ENCODE measurements at regions not wholly inside any gene's neighbourhood (a gene's known extent, or its start where the extent isn't known, plus 50 kb on each side); places are given as distances from the start of the nearest gene placed in this dataset.

DNA sequence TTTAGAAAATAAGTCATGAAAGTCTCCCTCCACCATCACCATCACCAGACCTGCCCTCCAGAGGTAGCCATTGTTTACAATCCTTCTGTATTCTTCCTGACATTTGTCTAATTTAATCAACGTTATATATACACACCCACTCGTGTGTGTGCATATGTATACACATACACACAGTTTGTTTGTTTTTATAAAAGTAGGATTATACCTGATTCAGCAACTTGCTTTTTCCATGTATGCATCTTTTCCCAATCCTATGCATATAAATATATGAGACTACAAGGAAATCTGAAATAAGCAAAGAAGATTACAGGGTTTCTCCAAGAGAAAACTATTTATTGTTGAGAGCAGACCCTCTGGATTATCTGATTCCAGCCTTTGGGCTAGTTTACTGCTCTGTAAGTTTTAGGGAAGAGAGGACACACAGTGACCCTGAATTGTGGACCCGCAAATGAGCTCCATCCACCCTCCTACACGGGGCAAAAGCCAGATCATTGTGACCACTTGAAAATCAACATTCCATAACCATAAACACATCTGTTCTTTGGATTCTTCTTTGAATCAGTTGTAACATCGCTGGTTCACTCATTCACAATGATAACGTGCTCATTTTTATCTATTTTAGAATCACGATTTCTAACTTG lies 104.3 kb downstream of the CPN2 start:
- no peak overlapping the region for H3K27ac ChIP-seq
- H3K4me1 ChIP-seq (ENCODE audit: control insufficient read depth in 1 of 2, insufficient read depth in 1 of 2, low read depth in 1 of 2, low read length in 1 of 2) = peaks cover 21 to 22% of the 10 kb centered on the region in 2 experiments
- TF ChIP-seq CTCF (IDR thresholded peaks at IDR 0.05) = no peak
- no peak overlapping the region for H3K4me3 ChIP-seq (ENCODE audit: low read depth in 1 of 2, low read length in 1 of 2)
- no peaks in the 10 kb centered on the region for H3K9me3 ChIP-seq
- H3K36me3 ChIP-seq = no peaks in the 10 kb centered on the region
- peaks cover 26% of the 10 kb centered on the region for H3K27me3 ChIP-seq

- no peak for TF ChIP-seq CTCF (IDR thresholded peaks at IDR 0.05)
- no peak overlapping the region for H3K4me3 ChIP-seq (ENCODE audit: low read depth in 1 of 2, low read length in 1 of 2)
- no peaks in the 10 kb centered on the region for H3K36me3 ChIP-seq
- peaks cover 21 to 22% of the 10 kb centered on the region in 2 experiments for H3K4me1 ChIP-seq (ENCODE audit: control insufficient read depth in 1 of 2, insufficient read depth in 1 of 2, low read depth in 1 of 2, low read length in 1 of 2)
- peaks cover 26% of the 10 kb centered on the region for H3K27me3 ChIP-seq
- H3K9me3 ChIP-seq = no peaks in the 10 kb centered on the region
- no peak overlapping the region for H3K27ac ChIP-seq
These were observed 103.8 kb downstream of the CPN2 start for GRCh38 chr3:194247350-194247740.

GRCh38 chr3:194249323-194250097 lies 101.6 kb downstream of the CPN2 start:
- Histone ChIP-seq H3K27ac (no peak overlapping the region), H3K4me3 (ENCODE audit: low read depth in 1 of 2, low read length in 1 of 2) (no peak overlapping the region), H3K36me3 (no peaks in the 10 kb centered on the region), H3K4me1 (ENCODE audit: control insufficient read depth in 1 of 2, insufficient read depth in 1 of 2, low read depth in 1 of 2, low read length in 1 of 2) (peaks cover 21 to 22% of the 10 kb centered on the region in 2 experiments), H3K27me3 (peaks cover 26% of the 10 kb centered on the region), H3K9me3 (no peaks in the 10 kb centered on the region)
- no peak for TF ChIP-seq CTCF (IDR thresholded peaks at IDR 0.05)

- Histone ChIP-seq H3K27ac (no peak overlapping the region), H3K4me3 (ENCODE audit: low read depth in 1 of 2, low read length in 1 of 2) (no peak overlapping the region), H3K9me3 (no peaks in the 10 kb centered on the region), H3K36me3 (no peaks in the 10 kb centered on the region), H3K4me1 (ENCODE audit: control insufficient read depth in 1 of 2, insufficient read depth in 1 of 2, low read depth in 1 of 2, low read length in 1 of 2) (peaks cover 25 to 26% of the 10 kb centered on the region in 2 experiments), H3K27me3 (peaks cover 26% of the 10 kb centered on the region)
- no peak for TF ChIP-seq CTCF (IDR thresholded peaks at IDR 0.05)
These were observed 100.8 kb downstream of the CPN2 start for GRCh38 chr3:194250098-194251002.

GRCh38 chr3:194251007-194251406 lies 100.1 kb downstream of the CPN2 start:
- H3K27me3 ChIP-seq = peaks cover 26% of the 10 kb centered on the region
- H3K27ac ChIP-seq = no peak overlapping the region
- H3K9me3 ChIP-seq = no peaks in the 10 kb centered on the region
- H3K4me3 ChIP-seq (ENCODE audit: low read depth in 1 of 2, low read length in 1 of 2) = no peak overlapping the region
- H3K36me3 ChIP-seq = no peaks in the 10 kb centered on the region
- peaks cover 24 to 26% of the 10 kb centered on the region in 2 experiments for H3K4me1 ChIP-seq (ENCODE audit: control insufficient read depth in 1 of 2, insufficient read depth in 1 of 2, low read depth in 1 of 2, low read length in 1 of 2)
- TF ChIP-seq CTCF (IDR thresholded peaks at IDR 0.05) = no peak

Measured in neutrophil (primary cell).